Liver (tissue), 3 donors: ENCODE measurements at regions not wholly inside any gene's neighbourhood (a gene's known extent, or its start where the extent isn't known, plus 50 kb on each side); places are given as distances from the start of the nearest gene placed in this dataset.

ENCODE experiments used
- ATF3 ChIP-seq: IDR thresholded peaks from 2 replicates; pipeline ENCODE4 v1.6.1; 2016; ENCODE audit warnings: antibody characterized with exemption
- CTCF ChIP-seq: fragments of 150-350 bp; IDR thresholded peaks from 2 replicates; pipeline ENCODE4 v1.5.1; 2017; ENCODE audit warnings: improper control_type of control experiment, low read depth, low read length; ENCODE audit not compliant: missing input control
- GABPA ChIP-seq, 2 donors: IDR thresholded peaks in 1 of 2; conservative IDR thresholded peaks in 1 of 2; 2 replicates each; pipeline ENCODE4 v1.6.1; 2016; ENCODE audit warnings: antibody characterized with exemption in 2 of 2, mild to moderate bottlenecking in 1 of 2, moderate library complexity in 1 of 2
- JUND ChIP-seq, 2 donors: IDR thresholded peaks; 2 replicates each; pipeline ENCODE4 v1.6.1; 2016; ENCODE audit warnings: antibody characterized with exemption in 2 of 2
- RAD21 ChIP-seq, 2 donors: IDR thresholded peaks; 2 replicates each; pipeline ENCODE4 v1.6.1; 2016; ENCODE audit warnings: antibody characterized with exemption in 2 of 2, mild to moderate bottlenecking in 2 of 2
- TAF1 ChIP-seq: conservative IDR thresholded peaks from 2 replicates; pipeline ENCODE4 v1.6.1; 2016; ENCODE audit warnings: antibody characterized with exemption, mild to moderate bottlenecking
- YY1 ChIP-seq: IDR thresholded peaks from 2 replicates; pipeline ENCODE4 v1.6.1; 2016; ENCODE audit warnings: antibody characterized with exemption, mild to moderate bottlenecking
- donor health status: healthy.
- donor health status: healthy.

GRCh38 chr10:62587011-62587410, 212.8 kb downstream of the ZNF365 start:
- no peak for TF ChIP-seq CTCF
- no peak for TF ChIP-seq TAF1
- no peak for TF ChIP-seq YY1
- TF ChIP-seq GABPA (IDR thresholded peaks at IDR 0.05 in 1 of 2, conservative IDR thresholded peaks at IDR 0.05 in 1 of 2), result no peak
- TF ChIP-seq JUND (IDR thresholded peaks at IDR 0.05), result no peak
- no peak for TF ChIP-seq RAD21 (IDR thresholded peaks at IDR 0.05)
- no peak for TF ChIP-seq ATF3
